ENCODE measurements at regions not wholly inside any gene's neighbourhood (a gene's known extent, or its start where the extent isn't known, plus 50 kb on each side); places are given as distances from the start of the nearest gene placed in this dataset.

- TF ChIP-seq CTCF (IDR thresholded peaks at IDR 0.05; ENCODE audit: low read length) (no peak), EZH2 (optimal IDR thresholded peaks at IDR 0.05; ENCODE audit: low read depth, low read length) (no peak)
Observed at GRCh38 chr13:23995283-23996073, 98.2 kb upstream of the C1QTNF9B start.

All from MM.1S (cell line).